Mesenchymal stem cell (in vitro differentiated cells and primary cell): ENCODE measurements at regions not wholly inside any gene's neighbourhood (a gene's known extent, or its start where the extent isn't known, plus 50 kb on each side); places are given as distances from the start of the nearest gene placed in this dataset.

Source experiments
- DNase-seq: peaks from one replicate; pipeline ENCODE4 v3.0.0-alpha.2; 2013
- H2AFZ ChIP-seq: one replicate; pipeline ENCODE4 v1.6.1; 2013; ENCODE audit warnings: low read depth, mild to moderate bottlenecking, control low read depth, inconsistent platforms, low read length, moderate library complexity
- H2AK5ac ChIP-seq: 2 replicates; pipeline ENCODE4 v1.6.1; 2013; ENCODE audit warnings: low read length, moderate library complexity, mild to moderate bottlenecking, inconsistent platforms; ENCODE audit not compliant: severe bottlenecking
- H2BK120ac ChIP-seq: one replicate; pipeline ENCODE4 v1.6.1; 2013; ENCODE audit warnings: low read depth, mild to moderate bottlenecking, inconsistent platforms, low read length, moderate library complexity
- H2BK12ac ChIP-seq, 2 experiments: one replicate each; pipeline ENCODE4 v1.6.1; 2013; ENCODE audit warnings: inconsistent platforms in 2 of 2, low read length in 2 of 2, mild to moderate bottlenecking in 2 of 2, moderate library complexity in 2 of 2, control low read depth in 1 of 2
- H2BK15ac ChIP-seq: one replicate; pipeline ENCODE4 v1.6.1; 2013; ENCODE audit warnings: mild to moderate bottlenecking, low read depth, inconsistent platforms; ENCODE audit not compliant: poor library complexity, severe bottlenecking
- H2BK5ac ChIP-seq: 2 replicates; pipeline ENCODE4 v1.6.1; 2013; ENCODE audit warnings: low read depth, mild to moderate bottlenecking, low read length, control low read depth, inconsistent platforms; ENCODE audit not compliant: poor library complexity, severe bottlenecking
- H3K14ac ChIP-seq, 2 experiments: one replicate each; pipeline ENCODE4 v1.6.1; 2013; ENCODE audit warnings: inconsistent platforms in 2 of 2, low read length in 2 of 2, control low read depth in 1 of 2, mild to moderate bottlenecking in 1 of 2, moderate library complexity in 1 of 2
- H3K18ac ChIP-seq, 2 experiments: one replicate each; pipeline ENCODE4 v1.6.1; 2013; ENCODE audit warnings: inconsistent platforms in 2 of 2, low read length in 2 of 2, control low read depth in 1 of 2, low read depth in 1 of 2, mild to moderate bottlenecking in 1 of 2
- H3K23ac ChIP-seq, 2 experiments: one replicate each; pipeline ENCODE4 v1.6.1; 2013; ENCODE audit warnings: inconsistent platforms in 2 of 2, low read length in 2 of 2, mild to moderate bottlenecking in 2 of 2, moderate library complexity in 2 of 2, control low read depth in 1 of 2
- H3K27ac ChIP-seq: 2 replicates; pipeline ENCODE4 v1.5.1; 2013; ENCODE audit warnings: mild to moderate bottlenecking, moderate library complexity, low read length, control low read depth, inconsistent platforms; ENCODE audit not compliant: poor library complexity, severe bottlenecking
- H3K27me3 ChIP-seq, 2 experiments: 2 replicates each; pipeline versions ENCODE4 v1.6.1 to v1.7.0; 2013; ENCODE audit warnings: low read length in 2 of 2, mild to moderate bottlenecking in 2 of 2, moderate library complexity in 2 of 2, control low read depth in 1 of 2, inconsistent platforms in 1 of 2; ENCODE audit not compliant: control insufficient read depth in 1 of 2, insufficient read depth in 1 of 2
- H3K36me3 ChIP-seq, 2 experiments: 2 replicates each; pipeline versions ENCODE4 v1.6.1 to v1.7.0; 2013; ENCODE audit warnings: low read length in 2 of 2, control low read depth in 1 of 2, inconsistent platforms in 1 of 2, low read depth in 1 of 2, mild to moderate bottlenecking in 1 of 2; ENCODE audit not compliant: insufficient read depth in 2 of 2, control insufficient read depth in 1 of 2
- H3K4ac ChIP-seq, 2 experiments: one replicate each; pipeline ENCODE4 v1.6.1; 2013; ENCODE audit warnings: inconsistent platforms in 2 of 2, low read length in 2 of 2, mild to moderate bottlenecking in 2 of 2, moderate library complexity in 2 of 2, control low read depth in 1 of 2, low read depth in 1 of 2
- H3K4me1 ChIP-seq: 2 replicates; pipeline ENCODE4 v1.6.1; 2013; ENCODE audit warnings: low read depth, low read length, control low read depth; ENCODE audit not compliant: control insufficient read depth, insufficient read depth
- H3K4me2 ChIP-seq: 2 replicates; pipeline ENCODE4 v1.6.1; 2013; ENCODE audit warnings: low read length, mild to moderate bottlenecking, inconsistent platforms; ENCODE audit not compliant: poor library complexity, severe bottlenecking
- H3K4me3 ChIP-seq, 2 experiments: 2 replicates each; pipeline versions ENCODE4 v1.5.1 to v1.7.0; 2013; ENCODE audit warnings: low read length in 2 of 2, mild to moderate bottlenecking in 2 of 2, control low read depth in 1 of 2, low read depth in 1 of 2; ENCODE audit not compliant: insufficient read depth in 1 of 2
- H3K79me1 ChIP-seq: replicated peaks from 2 replicates; pipeline ENCODE4 v1.6.1; 2013; ENCODE audit warnings: mild to moderate bottlenecking, control low read depth, low read length, inconsistent platforms; ENCODE audit not compliant: poor library complexity, severe bottlenecking
- H3K9ac ChIP-seq: 2 replicates; pipeline ENCODE4 v1.7.0; 2013; ENCODE audit warnings: mild to moderate bottlenecking, low read length, moderate library complexity
- H3K9me3 ChIP-seq: 2 replicates; pipeline ENCODE4 v1.7.0; 2013; ENCODE audit warnings: mild to moderate bottlenecking, low read length; ENCODE audit not compliant: control insufficient read depth
- H4K8ac ChIP-seq: one replicate; pipeline ENCODE4 v1.6.1; 2013; ENCODE audit warnings: inconsistent platforms, mild to moderate bottlenecking, low read length, moderate library complexity
- H4K91ac ChIP-seq: one replicate; pipeline ENCODE4 v1.6.1; 2013; ENCODE audit warnings: mild to moderate bottlenecking, low read length, inconsistent platforms
- WGBS: methylation state at CpG from one replicate; pipeline ENCODE4 v1.1.7; 2013; ENCODE audit warnings: mixed read lengths; 5-methylcytosine and 5-hydroxymethylcytosine counted together

DNA sequence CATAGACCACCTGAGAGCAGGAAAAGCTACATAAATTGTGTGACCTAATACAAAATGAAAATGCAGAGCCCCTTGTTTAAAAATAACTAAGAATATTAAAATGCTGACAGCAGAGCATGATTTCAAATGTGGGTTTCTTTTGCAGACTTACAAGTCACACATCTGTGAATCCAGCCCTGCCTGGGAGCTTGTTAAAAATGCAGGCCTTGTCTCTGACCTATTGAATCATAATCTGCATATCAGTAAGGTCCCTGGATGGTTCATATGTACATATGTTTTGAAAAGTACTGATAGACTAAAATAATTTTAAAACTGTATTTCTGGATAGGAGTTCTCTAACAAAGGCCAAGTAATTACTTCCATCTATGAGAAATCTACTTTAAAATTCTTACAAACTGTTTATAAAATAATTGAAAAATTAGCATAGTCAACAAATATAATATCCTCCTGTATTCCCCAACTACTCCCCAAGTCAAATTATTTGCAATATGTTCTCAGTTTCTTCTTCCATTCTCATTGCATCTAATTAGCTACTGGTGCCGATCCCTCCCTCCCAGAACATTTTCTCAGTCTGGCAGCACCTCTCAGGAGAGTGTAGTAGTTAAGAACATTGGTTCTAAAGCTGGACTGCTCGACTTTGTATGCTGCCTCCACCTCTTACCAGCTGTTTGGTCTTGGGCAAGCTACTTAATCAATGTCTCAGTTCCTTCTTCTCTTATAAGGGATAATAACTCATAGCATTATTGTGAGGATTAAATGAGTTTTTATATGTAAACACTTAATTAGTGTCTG lies 1040.4 kb upstream of the CDH2 start:
- H2BK15ac ChIP-seq: no peak overlapping the region
- no peaks in the 10 kb centered on the region for H3K4me1 ChIP-seq
- no peak overlapping the region for H3K4me3 ChIP-seq
- WGBS: 100% methylated on average over 1 of the region's 2 CpGs
- no peak overlapping the region for H2AFZ ChIP-seq
- H4K91ac ChIP-seq: no peak overlapping the region
- H3K23ac ChIP-seq: no peak overlapping the region
- no peak overlapping the region for H3K18ac ChIP-seq
- H2BK5ac ChIP-seq: no peak overlapping the region
- no peak overlapping the region for H3K27ac ChIP-seq
- no peak overlapping the region for H2BK120ac ChIP-seq
- no peak overlapping the region for H3K14ac ChIP-seq
- no peak for DNase-seq
- no peak overlapping the region for H2BK12ac ChIP-seq
- no peaks in the 10 kb centered on the region for H3K27me3 ChIP-seq
- no peak overlapping the region for H3K9ac ChIP-seq
- H3K79me1 ChIP-seq: no peaks in the 10 kb centered on the region
- no peak overlapping the region for H2AK5ac ChIP-seq
- H4K8ac ChIP-seq: no peak overlapping the region
- H3K4me2 ChIP-seq: no peak overlapping the region
- H3K9me3 ChIP-seq: no peaks in the 10 kb centered on the region
- no peaks in the 10 kb centered on the region for H3K36me3 ChIP-seq
- H3K4ac ChIP-seq: no peak overlapping the region

- Histone ChIP-seq H3K4me3 (no peak overlapping the region), H3K27ac (no peak overlapping the region), H4K91ac (no peak overlapping the region), H2BK5ac (no peak overlapping the region), H3K23ac (no peak overlapping the region), H3K36me3 (no peaks in the 10 kb centered on the region), H3K14ac (no peak overlapping the region), H3K18ac (no peak overlapping the region), H3K27me3 (no peaks in the 10 kb centered on the region), H4K8ac (no peak overlapping the region), H3K4ac (no peak overlapping the region), H2BK15ac (no peak overlapping the region), H3K4me1 (no peaks in the 10 kb centered on the region), H2BK120ac (no peak overlapping the region), H3K79me1 (no peaks in the 10 kb centered on the region), H2BK12ac (no peak overlapping the region), H2AK5ac (no peak overlapping the region), H2AFZ (no peak overlapping the region), H3K4me2 (no peak overlapping the region), H3K9ac (no peak overlapping the region), H3K9me3 (no peaks in the 10 kb centered on the region)
- no peak for DNase-seq
- WGBS: 84% methylated on average over 3 of the region's 3 CpGs
These were observed 1021.9 kb upstream of the CDH2 start for GRCh38 chr18:29198834-29199233.

GRCh38 chr18:29196307-29196706 lies 1019.4 kb upstream of the CDH2 start:
- Histone ChIP-seq H4K8ac (no peak overlapping the region), H3K36me3 (no peaks in the 10 kb centered on the region), H3K9ac (no peak overlapping the region), H2BK15ac (no peak overlapping the region), H2AK5ac (no peak overlapping the region), H2AFZ (no peak overlapping the region), H2BK5ac (no peak overlapping the region), H3K4me1 (no peaks in the 10 kb centered on the region), H3K4ac (no peak overlapping the region), H3K27ac (no peak overlapping the region), H3K79me1 (no peaks in the 10 kb centered on the region), H3K18ac (no peak overlapping the region), H3K27me3 (no peaks in the 10 kb centered on the region), H3K9me3 (no peaks in the 10 kb centered on the region), H4K91ac (no peak overlapping the region), H3K4me2 (no peak overlapping the region), H3K4me3 (no peak overlapping the region), H2BK120ac (no peak overlapping the region), H2BK12ac (no peak overlapping the region), H3K14ac (no peak overlapping the region), H3K23ac (no peak overlapping the region)
- DNase-seq: no peak
- 98% methylated on average over 2 of the region's 3 CpGs for WGBS

- H3K27me3 ChIP-seq: no peaks in the 10 kb centered on the region
- H3K18ac ChIP-seq: peak overlapping the region in 1 of 2 experiments; percentile 37
- H2AK5ac ChIP-seq: no peak overlapping the region
- peak overlapping the region; percentile 18 for H2AFZ ChIP-seq
- H4K91ac ChIP-seq: no peak overlapping the region
- peak overlapping the region in 1 of 2 experiments; percentile 63 for H2BK12ac ChIP-seq
- H3K9me3 ChIP-seq: no peaks in the 10 kb centered on the region
- no peak overlapping the region for H2BK120ac ChIP-seq
- H3K36me3 ChIP-seq: no peaks in the 10 kb centered on the region
- H3K4ac ChIP-seq: no peak overlapping the region
- 74% methylated on average over 3 of the region's 3 CpGs for WGBS
- peak; percentile 14 for DNase-seq
- H4K8ac ChIP-seq: no peak overlapping the region
- no peak overlapping the region for H3K23ac ChIP-seq
- H3K14ac ChIP-seq: no peak overlapping the region
- H3K4me2 ChIP-seq: no peak overlapping the region
- no peak overlapping the region for H3K4me3 ChIP-seq
- no peak overlapping the region for H2BK15ac ChIP-seq
- no peak overlapping the region for H3K27ac ChIP-seq
- H3K79me1 ChIP-seq: no peaks in the 10 kb centered on the region
- H3K4me1 ChIP-seq: no peaks in the 10 kb centered on the region
- no peak overlapping the region for H2BK5ac ChIP-seq
- peak overlapping the region; percentile 9 for H3K9ac ChIP-seq
These were observed 1014.3 kb upstream of the CDH2 start for GRCh38 chr18:29191263-29191662.
